NB4 (cell line): ENCODE measurements at regions not wholly inside any gene's neighbourhood (a gene's known extent, or its start where the extent isn't known, plus 50 kb on each side); places are given as distances from the start of the nearest gene placed in this dataset.

Source experiments
- MAX ChIP-seq: IDR thresholded peaks from 2 replicates; pipeline ENCODE4 v1.6.1; 2011; ENCODE audit warnings: low read depth, low read length
- POLR2A ChIP-seq: IDR thresholded peaks from 2 replicates; pipeline ENCODE4 v1.6.1; 2011; ENCODE audit warnings: mild to moderate bottlenecking; ENCODE audit not compliant: insufficient read length; ENCODE audit errors: extremely low read depth
- TF ChIP-seq, protein P1 (sequence below): IDR thresholded peaks from one replicate; pipeline ENCODE4 v1.5.1; 2012; ENCODE audit warnings: low read depth, low read length

- TF ChIP-seq, protein P1, sequence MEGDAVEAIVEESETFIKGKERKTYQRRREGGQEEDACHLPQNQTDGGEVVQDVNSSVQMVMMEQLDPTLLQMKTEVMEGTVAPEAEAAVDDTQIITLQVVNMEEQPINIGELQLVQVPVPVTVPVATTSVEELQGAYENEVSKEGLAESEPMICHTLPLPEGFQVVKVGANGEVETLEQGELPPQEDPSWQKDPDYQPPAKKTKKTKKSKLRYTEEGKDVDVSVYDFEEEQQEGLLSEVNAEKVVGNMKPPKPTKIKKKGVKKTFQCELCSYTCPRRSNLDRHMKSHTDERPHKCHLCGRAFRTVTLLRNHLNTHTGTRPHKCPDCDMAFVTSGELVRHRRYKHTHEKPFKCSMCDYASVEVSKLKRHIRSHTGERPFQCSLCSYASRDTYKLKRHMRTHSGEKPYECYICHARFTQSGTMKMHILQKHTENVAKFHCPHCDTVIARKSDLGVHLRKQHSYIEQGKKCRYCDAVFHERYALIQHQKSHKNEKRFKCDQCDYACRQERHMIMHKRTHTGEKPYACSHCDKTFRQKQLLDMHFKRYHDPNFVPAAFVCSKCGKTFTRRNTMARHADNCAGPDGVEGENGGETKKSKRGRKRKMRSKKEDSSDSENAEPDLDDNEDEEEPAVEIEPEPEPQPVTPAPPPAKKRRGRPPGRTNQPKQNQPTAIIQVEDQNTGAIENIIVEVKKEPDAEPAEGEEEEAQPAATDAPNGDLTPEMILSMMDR: no peak
- TF ChIP-seq MAX (no peak), POLR2A (no peak)
These were observed 1143.4 kb downstream of the ARAP2 start for GRCh38 chr4:35100932-35101331.
